ENCODE measurements at regions not wholly inside any gene's neighbourhood (a gene's known extent, or its start where the extent isn't known, plus 50 kb on each side); places are given as distances from the start of the nearest gene placed in this dataset.

DNA sequence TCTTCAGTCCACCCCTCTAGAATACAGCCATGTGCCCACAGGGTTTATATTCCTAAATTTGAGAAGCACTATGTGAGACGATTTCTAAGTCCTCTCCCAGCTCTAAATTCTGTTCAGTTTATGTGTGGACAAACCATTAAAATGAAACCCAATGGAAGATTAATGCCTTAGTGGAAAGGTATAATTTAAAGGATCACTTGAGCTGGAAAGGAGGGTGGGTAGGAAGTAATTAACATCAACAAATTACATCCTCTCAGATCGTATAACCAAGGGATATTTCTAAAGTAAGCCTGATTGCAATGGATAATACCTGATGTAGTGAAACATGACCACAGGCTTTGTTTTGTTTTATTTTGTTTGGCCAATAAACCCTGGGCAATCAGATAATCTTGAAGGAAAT, 511.0 kb upstream of the COBL start:
- TF ChIP-seq EZH2 (IDR thresholded peaks at IDR 0.05; ENCODE audit: low read depth): no peak
- TF ChIP-seq, protein P1, sequence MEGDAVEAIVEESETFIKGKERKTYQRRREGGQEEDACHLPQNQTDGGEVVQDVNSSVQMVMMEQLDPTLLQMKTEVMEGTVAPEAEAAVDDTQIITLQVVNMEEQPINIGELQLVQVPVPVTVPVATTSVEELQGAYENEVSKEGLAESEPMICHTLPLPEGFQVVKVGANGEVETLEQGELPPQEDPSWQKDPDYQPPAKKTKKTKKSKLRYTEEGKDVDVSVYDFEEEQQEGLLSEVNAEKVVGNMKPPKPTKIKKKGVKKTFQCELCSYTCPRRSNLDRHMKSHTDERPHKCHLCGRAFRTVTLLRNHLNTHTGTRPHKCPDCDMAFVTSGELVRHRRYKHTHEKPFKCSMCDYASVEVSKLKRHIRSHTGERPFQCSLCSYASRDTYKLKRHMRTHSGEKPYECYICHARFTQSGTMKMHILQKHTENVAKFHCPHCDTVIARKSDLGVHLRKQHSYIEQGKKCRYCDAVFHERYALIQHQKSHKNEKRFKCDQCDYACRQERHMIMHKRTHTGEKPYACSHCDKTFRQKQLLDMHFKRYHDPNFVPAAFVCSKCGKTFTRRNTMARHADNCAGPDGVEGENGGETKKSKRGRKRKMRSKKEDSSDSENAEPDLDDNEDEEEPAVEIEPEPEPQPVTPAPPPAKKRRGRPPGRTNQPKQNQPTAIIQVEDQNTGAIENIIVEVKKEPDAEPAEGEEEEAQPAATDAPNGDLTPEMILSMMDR (conservative IDR thresholded peaks at IDR 0.05): no peak
- no peak overlapping the region for H2AFZ ChIP-seq
- BruUV-seq (replicated peaks): no TSS peak
- H3K27ac ChIP-seq: no peak overlapping the region
- H3F3A ChIP-seq (ENCODE audit: insufficient read depth, low read depth): no peaks in the 10 kb centered on the region
- H4K20me1 ChIP-seq (ENCODE audit: insufficient read depth): no peaks in the 10 kb centered on the region
- no peak overlapping the region for H3K4me2 ChIP-seq
- no peaks in the 10 kb centered on the region for H3K9me3 ChIP-seq (ENCODE audit: insufficient read depth, low read depth)
- no peaks in the 10 kb centered on the region for H3K36me3 ChIP-seq (ENCODE audit: low read depth)
- ChIA-PET CTCF (no interaction called here), POLR2A (ENCODE audit: unreplicated experiment) (no interaction called here)
- intact Hi-C loops (cut with micrococcal nuclease; ENCODE audit: unreplicated experiment): no loop called here
- no peak for DNase-seq
- no peak overlapping the region for H3K4me3 ChIP-seq
- H3K4me1 ChIP-seq (replicated peaks; ENCODE audit: insufficient read depth): no peaks in the 10 kb centered on the region
- no peaks in the 10 kb centered on the region for H3K27me3 ChIP-seq (ENCODE audit: insufficient read depth, low read depth)
- H3K9me2 ChIP-seq (ENCODE audit: insufficient read depth): no peaks in the 10 kb centered on the region
- H3K79me2 ChIP-seq (ENCODE audit: low read depth): no peaks in the 10 kb centered on the region

- no peak for DNase-seq
- H3K79me2 ChIP-seq (ENCODE audit: low read depth): no peaks in the 10 kb centered on the region
- H3K4me3 ChIP-seq: no peak overlapping the region
- no peaks in the 10 kb centered on the region for H3F3A ChIP-seq (ENCODE audit: insufficient read depth, low read depth)
- H3K4me1 ChIP-seq (replicated peaks; ENCODE audit: insufficient read depth): no peaks in the 10 kb centered on the region
- ChIA-PET POLR2A (ENCODE audit: unreplicated experiment) (no interaction called here), CTCF (no interaction called here)
- no peaks in the 10 kb centered on the region for H3K9me2 ChIP-seq (ENCODE audit: insufficient read depth)
- no peak overlapping the region for H2AFZ ChIP-seq
- no peaks in the 10 kb centered on the region for H3K27me3 ChIP-seq (ENCODE audit: insufficient read depth, low read depth)
- TF ChIP-seq, protein P1 (conservative IDR thresholded peaks at IDR 0.05): no peak
- no peak for TF ChIP-seq EZH2 (IDR thresholded peaks at IDR 0.05; ENCODE audit: low read depth)
- H3K27ac ChIP-seq: no peak overlapping the region
- no peaks in the 10 kb centered on the region for H4K20me1 ChIP-seq (ENCODE audit: insufficient read depth)
- intact Hi-C loops (cut with micrococcal nuclease; ENCODE audit: unreplicated experiment): no loop called here
- no peak overlapping the region for H3K4me2 ChIP-seq
- no peaks in the 10 kb centered on the region for H3K36me3 ChIP-seq (ENCODE audit: low read depth)
- no peaks in the 10 kb centered on the region for H3K9me3 ChIP-seq (ENCODE audit: insufficient read depth, low read depth)
- no TSS peak for BruUV-seq (replicated peaks)
Observed at GRCh38 chr7:51824050-51824449, 507.4 kb upstream of the COBL start.

DNA sequence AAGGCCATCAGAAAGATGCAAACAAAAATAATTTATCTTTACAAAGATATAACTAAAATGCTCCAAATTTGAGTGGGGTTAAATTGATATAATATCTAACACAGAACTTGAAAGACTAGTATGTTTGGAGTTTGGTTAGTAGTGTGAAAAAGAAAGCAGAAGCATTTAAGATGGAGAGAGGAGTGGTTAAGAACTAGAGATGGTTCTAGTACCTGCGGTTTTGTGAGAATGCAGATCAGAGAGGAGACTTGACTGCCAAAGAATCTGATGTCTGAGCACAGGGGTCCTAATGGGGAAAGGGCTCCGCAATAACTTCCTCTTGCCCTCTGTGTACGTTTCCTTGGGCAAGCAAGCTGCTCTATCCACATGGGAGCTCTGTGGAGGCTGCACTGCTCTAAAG, 506.8 kb upstream of the COBL start:
- Histone ChIP-seq H4K20me1 (ENCODE audit: insufficient read depth) (no peaks in the 10 kb centered on the region), H3K27me3 (ENCODE audit: insufficient read depth, low read depth) (no peaks in the 10 kb centered on the region), H3K27ac (no peak overlapping the region), H3K9me3 (ENCODE audit: insufficient read depth, low read depth) (no peaks in the 10 kb centered on the region), H3K4me2 (no peak overlapping the region), H3K4me1 (replicated peaks; ENCODE audit: insufficient read depth) (no peaks in the 10 kb centered on the region), H3K4me3 (no peak overlapping the region), H3K36me3 (ENCODE audit: low read depth) (no peaks in the 10 kb centered on the region), H3K9me2 (ENCODE audit: insufficient read depth) (no peaks in the 10 kb centered on the region), H3K79me2 (ENCODE audit: low read depth) (no peaks in the 10 kb centered on the region), H2AFZ (no peak overlapping the region), H3F3A (ENCODE audit: insufficient read depth, low read depth) (no peaks in the 10 kb centered on the region)
- CTCF ChIA-PET: no interaction called here
- no peak for DNase-seq
- BruUV-seq (replicated peaks): no TSS peak
- TF ChIP-seq, protein P1 (conservative IDR thresholded peaks at IDR 0.05): no peak
- TF ChIP-seq EZH2 (IDR thresholded peaks at IDR 0.05; ENCODE audit: low read depth): no peak
- POLR2A ChIA-PET (ENCODE audit: unreplicated experiment): no interaction called here
- intact Hi-C loops (cut with micrococcal nuclease; ENCODE audit: unreplicated experiment): no loop called here
